ENCODE measurements at regions not wholly inside any gene's neighbourhood (a gene's known extent, or its start where the extent isn't known, plus 50 kb on each side); places are given as distances from the start of the nearest gene placed in this dataset.

DNA sequence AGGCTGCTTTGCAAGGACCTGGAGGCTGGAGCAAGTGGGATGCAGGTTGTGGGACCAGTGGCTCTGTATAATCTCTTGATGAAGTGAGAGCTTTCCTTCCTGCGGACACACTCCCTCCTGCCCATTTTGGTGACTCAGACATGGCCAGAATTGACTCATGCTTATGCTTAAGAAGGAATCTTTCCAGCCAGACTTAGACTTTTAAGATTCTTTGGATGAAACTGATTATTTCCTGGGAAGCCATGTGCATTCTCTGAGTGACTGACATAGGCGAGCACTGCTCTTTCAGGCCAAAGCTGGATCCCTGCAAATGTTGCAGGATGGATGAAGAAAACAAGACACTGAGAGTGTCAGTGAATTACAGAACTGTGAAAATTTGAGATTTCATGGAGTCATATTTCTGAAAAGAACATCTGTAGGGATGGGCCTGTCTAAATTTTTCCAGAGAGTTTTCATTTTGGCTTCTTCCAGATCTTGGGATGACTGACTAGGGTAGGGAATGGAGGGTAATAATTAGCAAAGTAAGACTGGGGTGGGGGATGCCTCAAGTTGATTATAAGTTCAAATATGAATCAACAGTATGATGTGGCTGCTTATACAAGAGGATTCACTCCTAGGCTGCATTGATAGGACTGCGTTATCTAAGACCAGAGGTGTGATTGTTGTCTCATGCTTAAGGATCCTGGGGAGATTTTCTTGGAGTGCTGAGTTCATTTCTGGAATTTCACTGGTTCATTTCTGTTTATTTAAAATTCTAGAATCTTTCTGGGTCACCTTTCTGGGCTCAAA lies 195.8 kb downstream of the HIPK3 start:
- Mint-ChIP-seq H3K9me3 (no peaks in the 10 kb centered on the region), H3K36me3 (ENCODE audit: low read depth) (no peaks in the 10 kb centered on the region), H3K27me3 (ENCODE audit: low read depth) (no peaks in the 10 kb centered on the region), H3K4me1 (no peaks in the 10 kb centered on the region), H3K27ac (ENCODE audit: unreplicated experiment) (no peak overlapping the region), H3K4me3 (no peak overlapping the region)
- DNase-seq (ENCODE audit: low read depth, low spot score), result no peak
- TF ChIP-seq, protein P1, sequence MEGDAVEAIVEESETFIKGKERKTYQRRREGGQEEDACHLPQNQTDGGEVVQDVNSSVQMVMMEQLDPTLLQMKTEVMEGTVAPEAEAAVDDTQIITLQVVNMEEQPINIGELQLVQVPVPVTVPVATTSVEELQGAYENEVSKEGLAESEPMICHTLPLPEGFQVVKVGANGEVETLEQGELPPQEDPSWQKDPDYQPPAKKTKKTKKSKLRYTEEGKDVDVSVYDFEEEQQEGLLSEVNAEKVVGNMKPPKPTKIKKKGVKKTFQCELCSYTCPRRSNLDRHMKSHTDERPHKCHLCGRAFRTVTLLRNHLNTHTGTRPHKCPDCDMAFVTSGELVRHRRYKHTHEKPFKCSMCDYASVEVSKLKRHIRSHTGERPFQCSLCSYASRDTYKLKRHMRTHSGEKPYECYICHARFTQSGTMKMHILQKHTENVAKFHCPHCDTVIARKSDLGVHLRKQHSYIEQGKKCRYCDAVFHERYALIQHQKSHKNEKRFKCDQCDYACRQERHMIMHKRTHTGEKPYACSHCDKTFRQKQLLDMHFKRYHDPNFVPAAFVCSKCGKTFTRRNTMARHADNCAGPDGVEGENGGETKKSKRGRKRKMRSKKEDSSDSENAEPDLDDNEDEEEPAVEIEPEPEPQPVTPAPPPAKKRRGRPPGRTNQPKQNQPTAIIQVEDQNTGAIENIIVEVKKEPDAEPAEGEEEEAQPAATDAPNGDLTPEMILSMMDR (conservative IDR thresholded peaks at IDR 0.05), result no peak

DNA sequence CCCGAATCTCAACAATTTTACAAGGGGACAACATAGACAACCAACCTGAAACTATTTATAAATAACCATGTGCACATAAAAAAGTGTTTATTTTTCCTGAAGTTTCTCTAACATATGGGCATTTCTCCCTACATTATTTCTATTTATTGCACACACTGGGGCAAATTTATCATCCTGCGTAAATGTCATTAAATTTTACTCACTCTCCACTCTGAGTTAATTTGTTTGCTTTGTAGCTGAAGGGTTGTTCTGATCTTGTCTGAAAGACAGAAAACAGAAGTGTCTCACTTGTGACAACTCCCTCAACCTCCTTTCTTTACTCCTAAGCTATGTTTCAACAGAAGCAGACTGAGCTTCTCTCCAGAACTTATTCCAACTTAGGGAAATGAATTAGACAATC lies 194.2 kb downstream of the HIPK3 start:
- Mint-ChIP-seq H3K9me3 (no peaks in the 10 kb centered on the region), H3K4me3 (no peak overlapping the region), H3K27me3 (ENCODE audit: low read depth) (no peaks in the 10 kb centered on the region), H3K27ac (ENCODE audit: unreplicated experiment) (no peak overlapping the region), H3K36me3 (ENCODE audit: low read depth) (no peaks in the 10 kb centered on the region), H3K4me1 (no peaks in the 10 kb centered on the region)
- no peak for DNase-seq (ENCODE audit: low read depth, low spot score)
- TF ChIP-seq, protein P1 (conservative IDR thresholded peaks at IDR 0.05), result no peak

DNA sequence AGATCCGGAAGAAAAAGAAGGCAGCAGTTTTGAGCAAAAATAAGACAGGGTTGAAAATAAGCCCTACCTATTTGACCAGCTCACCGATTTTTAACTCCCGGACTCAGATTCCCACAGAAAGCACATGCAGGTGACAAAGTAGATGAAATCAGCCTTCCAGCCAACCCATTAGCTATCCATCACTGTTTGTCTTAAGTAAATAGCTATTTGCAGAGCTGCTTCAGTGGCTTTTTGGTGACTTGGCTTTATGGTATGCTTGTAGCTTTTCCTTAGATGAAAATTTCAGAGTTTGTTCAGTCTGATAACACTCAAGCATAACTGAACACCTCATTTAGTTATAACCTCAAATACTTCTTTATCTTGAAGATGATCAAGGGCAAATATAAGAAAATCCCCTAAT lies 192.6 kb downstream of the HIPK3 start:
- DNase-seq (ENCODE audit: low read depth, low spot score), result no peak

DNA sequence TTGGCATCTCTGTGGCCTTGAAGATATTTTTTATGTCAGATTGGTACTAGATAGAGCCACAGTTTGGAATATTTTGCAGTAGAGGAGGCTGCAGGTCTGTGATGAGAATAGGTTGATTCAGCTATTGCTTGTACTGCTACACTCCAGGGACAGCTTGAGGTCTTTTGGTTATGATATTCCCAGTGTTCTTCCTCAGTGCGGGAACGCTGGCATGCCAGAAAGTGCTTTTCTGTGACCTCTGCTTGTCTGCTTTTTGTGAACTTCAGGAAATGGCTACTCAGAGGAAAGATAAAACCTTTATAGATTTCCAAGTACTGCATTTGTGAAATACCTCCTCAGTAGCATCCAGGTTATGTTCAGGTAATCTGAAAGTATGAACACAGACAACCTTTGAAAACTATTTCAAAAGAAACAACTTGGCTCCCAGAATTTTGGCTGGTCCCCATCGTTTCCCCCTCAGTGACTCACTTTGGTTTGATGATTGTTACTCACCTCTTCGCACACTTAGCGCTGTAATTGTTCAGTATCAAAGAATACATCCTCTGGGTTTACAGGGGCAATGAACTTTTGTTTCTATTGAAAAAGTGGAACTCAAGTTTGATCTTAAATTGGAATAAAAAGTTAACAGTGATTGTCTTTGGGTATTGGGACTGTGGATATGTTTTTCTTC lies 191.4 kb downstream of the HIPK3 start:
- H3K27ac Mint-ChIP-seq (ENCODE audit: unreplicated experiment), result no peak overlapping the region
- TF ChIP-seq, protein P1 (conservative IDR thresholded peaks at IDR 0.05), result no peak

More for the DNA sequence above, 192.6 kb downstream of the HIPK3 start:
- H3K4me1 Mint-ChIP-seq, result no peaks in the 10 kb centered on the region
- H3K4me3 Mint-ChIP-seq, result no peak overlapping the region
- no peaks in the 10 kb centered on the region for H3K36me3 Mint-ChIP-seq (ENCODE audit: low read depth)
- no peaks in the 10 kb centered on the region for H3K9me3 Mint-ChIP-seq
- no peak overlapping the region for H3K27ac Mint-ChIP-seq (ENCODE audit: unreplicated experiment)
- H3K27me3 Mint-ChIP-seq (ENCODE audit: low read depth), result no peaks in the 10 kb centered on the region
- TF ChIP-seq, protein P1 (conservative IDR thresholded peaks at IDR 0.05), result no peak

DNA sequence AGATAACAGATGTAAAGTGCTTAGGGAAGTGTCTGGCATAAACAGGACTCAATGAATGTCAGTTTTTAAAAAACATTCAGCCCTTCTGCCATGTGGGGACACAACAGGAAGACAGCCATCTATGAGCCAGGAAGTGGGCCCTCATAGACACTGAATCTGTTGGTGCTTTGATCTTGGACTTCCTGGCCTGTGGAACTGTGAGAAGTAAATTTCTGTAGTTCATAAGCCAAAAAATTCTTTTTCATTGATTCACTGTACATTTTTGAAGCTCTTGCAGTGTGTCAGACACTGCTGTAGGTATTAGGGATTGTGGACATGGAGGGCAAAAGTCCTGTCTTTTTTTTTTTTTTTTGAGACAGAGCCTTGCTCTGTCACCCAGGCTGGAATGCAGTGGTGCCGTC lies 188.6 kb downstream of the HIPK3 start:
- H3K27ac Mint-ChIP-seq (ENCODE audit: unreplicated experiment), result no peak overlapping the region
- no peak overlapping the region for H3K4me3 Mint-ChIP-seq
- H3K27me3 Mint-ChIP-seq (ENCODE audit: low read depth), result no peaks in the 10 kb centered on the region
- no peaks in the 10 kb centered on the region for H3K36me3 Mint-ChIP-seq (ENCODE audit: low read depth)
- TF ChIP-seq, protein P1 (conservative IDR thresholded peaks at IDR 0.05), result no peak
- DNase-seq (ENCODE audit: low read depth, low spot score), result no peak
- no peaks in the 10 kb centered on the region for H3K9me3 Mint-ChIP-seq
- no peaks in the 10 kb centered on the region for H3K4me1 Mint-ChIP-seq

More for the DNA sequence above, 191.4 kb downstream of the HIPK3 start:
- no peak for DNase-seq (ENCODE audit: low read depth, low spot score)
- no peak overlapping the region for H3K4me3 Mint-ChIP-seq
- no peaks in the 10 kb centered on the region for H3K27me3 Mint-ChIP-seq (ENCODE audit: low read depth)
- H3K9me3 Mint-ChIP-seq, result no peaks in the 10 kb centered on the region
- H3K36me3 Mint-ChIP-seq (ENCODE audit: low read depth), result no peaks in the 10 kb centered on the region
- no peaks in the 10 kb centered on the region for H3K4me1 Mint-ChIP-seq

Data from neural crest cell (in vitro differentiated cells).